PC-9 (cell line): ENCODE measurements at regions not wholly inside any gene's neighbourhood (a gene's known extent, or its start where the extent isn't known, plus 50 kb on each side); places are given as distances from the start of the nearest gene placed in this dataset.

Experiments used
- CTCF ChIP-seq: fragments of 200-600 bp; sonication (generic); conservative IDR thresholded peaks from 2 replicates; pipeline ENCODE4 v1.6.1; 2017; ENCODE audit warnings: mixed run types, antibody characterized with exemption, mild to moderate bottlenecking, moderate library complexity
- EZH2 ChIP-seq: fragments of 200-600 bp; sonication (generic); IDR thresholded peaks from 2 replicates; pipeline ENCODE4 v1.8.0; 2017; ENCODE audit warnings: antibody characterized with exemption, low read depth

- no peak for TF ChIP-seq CTCF
- no peak for TF ChIP-seq EZH2
Observed at GRCh38 chr2:239489481-239489880, 88.7 kb upstream of the HDAC4 start.
